Endothelial cell (in vitro differentiated cells): ENCODE measurements at regions not wholly inside any gene's neighbourhood (a gene's known extent, or its start where the extent isn't known, plus 50 kb on each side); places are given as distances from the start of the nearest gene placed in this dataset.

Source experiments
- DNase-seq: peaks from one replicate; pipeline ENCODE4 v3.0.0; 2021; ENCODE audit warnings: low spot score
- H3K27ac Mint-ChIP-seq: one replicate; pipeline ENCODE4 v1.8.0; 2021; ENCODE audit warnings: mixed read lengths, inconsistent platforms; ENCODE audit not compliant: unreplicated experiment
- H3K27me3 Mint-ChIP-seq: one replicate; pipeline ENCODE4 v1.8.0; 2021; ENCODE audit warnings: mild to moderate bottlenecking, moderate library complexity, mixed read lengths, inconsistent platforms; ENCODE audit not compliant: unreplicated experiment
- H3K36me3 Mint-ChIP-seq: one replicate; pipeline ENCODE4 v1.8.0; 2021; ENCODE audit warnings: mild to moderate bottlenecking, low read depth, mixed read lengths, inconsistent platforms; ENCODE audit not compliant: unreplicated experiment
- H3K4me1 Mint-ChIP-seq: one replicate; pipeline ENCODE4 v1.8.0; 2021; ENCODE audit warnings: mild to moderate bottlenecking, mixed read lengths, inconsistent platforms; ENCODE audit not compliant: unreplicated experiment
- H3K4me3 Mint-ChIP-seq: one replicate; pipeline ENCODE4 v1.8.0; 2021; ENCODE audit warnings: mild to moderate bottlenecking, mixed read lengths, inconsistent platforms; ENCODE audit not compliant: unreplicated experiment
- H3K9me3 Mint-ChIP-seq: one replicate; pipeline ENCODE4 v1.8.0; 2021; ENCODE audit warnings: mixed read lengths, inconsistent platforms; ENCODE audit not compliant: unreplicated experiment
- TF ChIP-seq, protein P1 (sequence below): fragments of 200-600 bp; sonication (generic); IDR thresholded peaks from one replicate; pipeline ENCODE4 v1.5.0; 2021; ENCODE audit warnings: antibody characterized with exemption; ENCODE audit not compliant: unreplicated experiment

DNA sequence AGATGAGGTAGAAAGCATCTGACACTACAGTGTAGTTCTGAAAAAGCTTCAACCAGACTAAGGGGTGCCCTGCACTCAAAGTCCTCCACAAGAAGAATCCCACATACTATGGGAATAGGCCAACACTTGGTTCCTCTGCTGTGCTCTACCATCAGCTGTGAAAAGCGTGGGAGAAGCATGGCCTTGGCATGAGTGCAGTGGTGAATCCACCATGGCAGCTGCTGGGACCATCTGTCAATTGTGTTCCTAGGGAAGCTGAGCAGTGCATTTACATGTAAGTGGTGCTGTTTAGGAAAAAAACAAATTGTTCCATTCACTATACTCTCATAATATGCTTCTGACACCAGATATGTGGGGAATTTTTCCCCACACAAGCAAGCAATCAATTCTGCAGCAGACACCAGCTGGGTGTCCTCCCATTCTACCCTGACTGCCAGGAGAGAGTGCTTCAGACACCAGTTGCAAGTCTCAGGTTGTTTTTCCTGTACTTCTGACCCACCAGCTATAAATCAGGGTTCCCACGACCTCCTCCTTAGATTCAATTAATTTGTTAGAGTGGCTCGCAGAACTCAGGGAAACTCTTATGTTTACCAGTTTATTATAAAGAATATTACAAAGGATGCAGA, 230.8 kb upstream of the CHRM3 start:
- no peak for DNase-seq
- peaks cover 6% of the 10 kb centered on the region for H3K27me3 Mint-ChIP-seq
- no peaks in the 10 kb centered on the region for H3K4me1 Mint-ChIP-seq
- no peak overlapping the region for H3K4me3 Mint-ChIP-seq
- TF ChIP-seq, protein P1, sequence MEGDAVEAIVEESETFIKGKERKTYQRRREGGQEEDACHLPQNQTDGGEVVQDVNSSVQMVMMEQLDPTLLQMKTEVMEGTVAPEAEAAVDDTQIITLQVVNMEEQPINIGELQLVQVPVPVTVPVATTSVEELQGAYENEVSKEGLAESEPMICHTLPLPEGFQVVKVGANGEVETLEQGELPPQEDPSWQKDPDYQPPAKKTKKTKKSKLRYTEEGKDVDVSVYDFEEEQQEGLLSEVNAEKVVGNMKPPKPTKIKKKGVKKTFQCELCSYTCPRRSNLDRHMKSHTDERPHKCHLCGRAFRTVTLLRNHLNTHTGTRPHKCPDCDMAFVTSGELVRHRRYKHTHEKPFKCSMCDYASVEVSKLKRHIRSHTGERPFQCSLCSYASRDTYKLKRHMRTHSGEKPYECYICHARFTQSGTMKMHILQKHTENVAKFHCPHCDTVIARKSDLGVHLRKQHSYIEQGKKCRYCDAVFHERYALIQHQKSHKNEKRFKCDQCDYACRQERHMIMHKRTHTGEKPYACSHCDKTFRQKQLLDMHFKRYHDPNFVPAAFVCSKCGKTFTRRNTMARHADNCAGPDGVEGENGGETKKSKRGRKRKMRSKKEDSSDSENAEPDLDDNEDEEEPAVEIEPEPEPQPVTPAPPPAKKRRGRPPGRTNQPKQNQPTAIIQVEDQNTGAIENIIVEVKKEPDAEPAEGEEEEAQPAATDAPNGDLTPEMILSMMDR = no peak
- no peak overlapping the region for H3K27ac Mint-ChIP-seq
- H3K36me3 Mint-ChIP-seq = no peaks in the 10 kb centered on the region
- no peaks in the 10 kb centered on the region for H3K9me3 Mint-ChIP-seq

DNA sequence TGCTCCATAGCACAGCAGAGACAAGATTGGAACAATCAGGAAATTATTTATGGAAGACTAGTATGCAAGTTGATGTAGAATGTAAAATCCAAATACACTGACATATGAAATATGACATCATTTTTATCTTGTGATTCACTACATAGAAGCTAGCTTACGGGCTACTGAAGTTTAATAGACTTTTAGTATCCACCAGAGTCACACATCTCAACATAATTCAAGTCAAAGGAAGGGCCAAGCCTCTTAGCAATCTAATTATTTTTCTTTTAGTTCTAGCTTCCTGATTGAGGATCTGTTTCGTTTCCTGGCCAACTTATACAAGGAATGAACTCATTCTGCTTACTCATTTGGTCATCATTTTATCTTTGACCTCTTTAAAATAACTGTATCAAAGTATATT, 234.4 kb upstream of the CHRM3 start:
- Mint-ChIP-seq H3K4me1 (no peaks in the 10 kb centered on the region), H3K4me3 (no peak overlapping the region), H3K36me3 (no peaks in the 10 kb centered on the region), H3K27ac (no peak overlapping the region), H3K9me3 (no peaks in the 10 kb centered on the region), H3K27me3 (peaks cover 6% of the 10 kb centered on the region)
- TF ChIP-seq, protein P1 = no peak
- DNase-seq = no peak

DNA sequence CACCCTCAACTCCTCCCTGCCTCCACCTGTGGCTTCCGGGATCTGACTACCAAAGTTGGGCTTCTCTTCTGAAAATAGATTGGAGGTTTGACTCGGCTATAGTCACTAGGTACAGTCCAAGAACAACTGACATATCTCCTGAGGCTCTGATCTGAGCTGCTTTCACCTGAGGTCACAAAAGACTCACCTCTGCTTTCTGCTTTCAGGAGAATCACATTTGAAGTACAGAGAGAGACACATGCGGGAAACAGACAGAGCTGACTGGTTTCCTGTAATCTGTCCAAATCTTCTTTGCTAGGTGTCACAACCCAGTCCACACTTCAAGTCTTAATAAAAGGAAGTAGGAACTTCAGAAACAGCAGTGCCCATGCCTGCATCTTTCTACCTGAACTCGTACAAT, 245.4 kb upstream of the CHRM3 start:
- Mint-ChIP-seq H3K36me3 (no peaks in the 10 kb centered on the region), H3K27me3 (no peaks in the 10 kb centered on the region), H3K9me3 (peaks cover 3% of the 10 kb centered on the region), H3K4me1 (no peaks in the 10 kb centered on the region), H3K27ac (no peak overlapping the region), H3K4me3 (no peak overlapping the region)
- TF ChIP-seq, protein P1 = no peak
- DNase-seq = no peak

DNA sequence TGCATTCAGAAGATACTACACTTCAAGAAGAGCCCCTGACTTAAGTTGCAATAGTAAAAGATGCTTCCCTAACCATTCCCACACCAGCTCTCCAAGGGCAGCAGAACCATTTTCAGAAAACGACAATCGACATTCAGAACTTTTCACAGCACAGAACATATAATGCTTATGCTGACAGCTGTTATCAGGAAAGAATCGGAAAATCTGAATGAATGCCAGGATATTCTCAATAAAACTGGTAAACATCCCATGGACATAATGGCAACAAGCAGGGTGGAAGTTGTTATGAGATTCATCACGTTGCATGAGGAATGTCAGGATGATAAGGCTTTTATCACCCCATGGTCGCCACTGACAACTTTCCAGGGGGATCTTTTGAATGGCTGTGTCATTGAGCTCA, 246.6 kb upstream of the CHRM3 start:
- peaks cover 3% of the 10 kb centered on the region for H3K9me3 Mint-ChIP-seq
- no peak for DNase-seq
- no peaks in the 10 kb centered on the region for H3K36me3 Mint-ChIP-seq
- TF ChIP-seq, protein P1 = no peak
- H3K4me1 Mint-ChIP-seq = no peaks in the 10 kb centered on the region
- H3K4me3 Mint-ChIP-seq = no peak overlapping the region
- H3K27me3 Mint-ChIP-seq = no peaks in the 10 kb centered on the region
- H3K27ac Mint-ChIP-seq = no peak overlapping the region

DNA sequence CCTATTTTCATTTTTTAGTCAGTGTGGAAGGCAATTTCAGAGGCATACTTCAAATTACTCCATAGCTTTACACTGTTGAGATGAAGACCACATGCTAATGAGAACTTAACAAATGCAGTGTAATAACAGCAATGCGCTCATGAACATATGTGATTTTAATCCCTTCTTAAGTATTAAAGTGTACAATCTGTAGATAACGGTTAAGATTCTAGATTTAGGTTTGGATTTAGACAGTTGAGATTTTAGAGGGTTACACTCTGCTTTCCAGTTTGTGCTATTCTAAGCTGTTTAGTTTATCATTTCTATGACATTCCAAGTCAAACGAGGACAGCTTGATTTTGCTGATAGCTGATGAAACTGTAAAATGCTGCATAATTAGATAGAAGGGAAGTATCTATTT, 257.8 kb upstream of the CHRM3 start:
- Mint-ChIP-seq H3K4me3 (no peak overlapping the region), H3K27me3 (no peaks in the 10 kb centered on the region), H3K9me3 (no peaks in the 10 kb centered on the region), H3K4me1 (peaks cover 5% of the 10 kb centered on the region), H3K27ac (no peak overlapping the region), H3K36me3 (no peaks in the 10 kb centered on the region)
- no peak for DNase-seq
- TF ChIP-seq, protein P1 = no peak
